Thoracic aorta (tissue), 2 donors: ENCODE measurements at regions not wholly inside any gene's neighbourhood (a gene's known extent, or its start where the extent isn't known, plus 50 kb on each side); places are given as distances from the start of the nearest gene placed in this dataset.

Experiments
- ATAC-seq: fragments of 150-250 bp; one replicate; pipeline ENCODE4 v1.8.0; 2017; ENCODE audit warnings: low read depth; ENCODE audit not compliant: insufficient number of reproducible peaks, low FRiP score
- DNase-seq: peaks from one replicate; pipeline ENCODE4 v3.0.0-alpha.2; 2020; ENCODE audit warnings: low spot score
- H3K27ac ChIP-seq, 2 donors: fragments of 200-600 bp; sonication (generic); 1 replicate in 1 of 2; 2 replicates in 1 of 2; pipeline ENCODE4 v1.5.1; 2016; ENCODE audit warnings: mild to moderate bottlenecking in 2 of 2, moderate library complexity in 2 of 2
- H3K27me3 ChIP-seq: fragments of 200-600 bp; sonication (generic); replicated peaks from 2 replicates; pipeline ENCODE4 v1.6.0; 2016; ENCODE audit warnings: mild to moderate bottlenecking; ENCODE audit not compliant: insufficient read depth
- H3K36me3 ChIP-seq: fragments of 200-600 bp; sonication (generic); one replicate; pipeline ENCODE4 v1.5.1; 2016
- H3K4me1 ChIP-seq, 2 donors: fragments of 200-600 bp; sonication (generic); 1 replicate in 1 of 2; 2 replicates in 1 of 2; pipeline versions ENCODE4 v1.5.1 to v1.6.0; 2016; ENCODE audit warnings: low read depth in 2 of 2, mild to moderate bottlenecking in 1 of 2; ENCODE audit not compliant: control insufficient read depth in 1 of 2
- H3K4me3 ChIP-seq: fragments of 200-600 bp; sonication (generic); 2 replicates; pipeline ENCODE4 v1.5.1; 2016; ENCODE audit warnings: mild to moderate bottlenecking
- H3K9me3 ChIP-seq: fragments of 200-600 bp; sonication (generic); 2 replicates; pipeline ENCODE4 v1.5.1; 2016
- CTCF ChIP-seq: fragments of 200-600 bp; sonication (generic); IDR thresholded peaks from one replicate; pipeline ENCODE4 v1.5.1; 2019; ENCODE audit warnings: antibody characterized with exemption

- no peaks in the 10 kb centered on the region for H3K4me1 ChIP-seq
- H3K27me3 ChIP-seq = no peaks in the 10 kb centered on the region
- no peak overlapping the region for H3K4me3 ChIP-seq
- DNase-seq (no peak), ATAC-seq (no peak)
- H3K36me3 ChIP-seq = no peaks in the 10 kb centered on the region
- TF ChIP-seq CTCF = no peak
- no peaks in the 10 kb centered on the region for H3K9me3 ChIP-seq
- H3K27ac ChIP-seq = no peak overlapping the region
These were observed 247.5 kb downstream of the MBNL1 start for GRCh38 chr3:152516216-152516615.

DNA sequence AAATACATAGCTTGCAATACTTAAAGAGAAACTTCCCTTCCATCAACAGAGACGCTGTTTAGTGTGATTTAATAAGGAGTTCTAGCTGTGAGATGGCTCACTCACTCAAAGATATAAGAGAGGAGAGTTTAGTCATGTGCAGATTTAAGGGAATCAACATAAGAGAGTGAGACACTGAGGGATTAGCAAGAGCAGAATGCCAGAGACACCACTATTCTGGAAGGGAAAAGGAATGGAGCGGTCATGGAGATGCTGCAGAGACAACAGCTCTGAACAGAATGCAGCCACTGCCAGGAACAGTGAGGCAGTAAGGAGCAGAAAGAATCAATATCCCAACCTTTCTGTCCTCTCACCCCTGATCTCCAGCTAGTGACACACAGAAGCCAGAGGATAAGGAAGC, 248.8 kb downstream of the MBNL1 start:
- DNase-seq (no peak), ATAC-seq (no peak)
- no peaks in the 10 kb centered on the region for H3K27me3 ChIP-seq
- H3K4me1 ChIP-seq = no peaks in the 10 kb centered on the region
- H3K4me3 ChIP-seq = no peak overlapping the region
- no peaks in the 10 kb centered on the region for H3K36me3 ChIP-seq
- H3K9me3 ChIP-seq = no peaks in the 10 kb centered on the region
- H3K27ac ChIP-seq = no peak overlapping the region
- TF ChIP-seq CTCF = no peak

DNA sequence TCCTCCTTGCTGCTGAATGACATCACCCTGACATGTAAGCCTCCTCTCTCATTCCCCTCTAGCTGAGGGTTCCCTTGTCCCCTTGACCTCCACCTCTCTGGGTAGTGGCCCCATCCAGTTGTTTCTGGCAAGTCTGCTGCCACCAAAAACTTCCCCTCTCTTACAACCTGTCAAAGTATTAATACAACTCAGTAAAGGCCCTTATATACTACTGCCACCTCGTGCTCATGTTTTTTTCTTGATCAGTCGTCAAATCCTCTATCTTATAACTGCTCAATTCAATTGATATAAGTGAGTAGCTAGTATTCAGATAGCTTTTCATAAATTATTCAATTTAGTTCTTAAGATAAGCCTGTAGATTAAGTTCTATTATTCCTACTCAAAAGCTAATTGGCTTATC, 249.6 kb downstream of the MBNL1 start:
- Histone ChIP-seq H3K36me3 (no peaks in the 10 kb centered on the region), H3K4me1 (no peaks in the 10 kb centered on the region), H3K9me3 (no peaks in the 10 kb centered on the region), H3K27me3 (no peaks in the 10 kb centered on the region), H3K4me3 (no peak overlapping the region), H3K27ac (no peak overlapping the region)
- ATAC-seq (no peak), DNase-seq (no peak)
- no peak for TF ChIP-seq CTCF

- no peaks in the 10 kb centered on the region for H3K9me3 ChIP-seq
- no peaks in the 10 kb centered on the region for H3K36me3 ChIP-seq
- peaks cover 0 to 2% of the 10 kb centered on the region in 2 donors for H3K4me1 ChIP-seq
- no peak overlapping the region for H3K4me3 ChIP-seq
- DNase-seq = no peak
- no peak for ATAC-seq
- H3K27me3 ChIP-seq = no peaks in the 10 kb centered on the region
- no peak for TF ChIP-seq CTCF
- no peak overlapping the region for H3K27ac ChIP-seq
These were observed 250.6 kb downstream of the MBNL1 start for GRCh38 chr3:152519376-152519775.

DNA sequence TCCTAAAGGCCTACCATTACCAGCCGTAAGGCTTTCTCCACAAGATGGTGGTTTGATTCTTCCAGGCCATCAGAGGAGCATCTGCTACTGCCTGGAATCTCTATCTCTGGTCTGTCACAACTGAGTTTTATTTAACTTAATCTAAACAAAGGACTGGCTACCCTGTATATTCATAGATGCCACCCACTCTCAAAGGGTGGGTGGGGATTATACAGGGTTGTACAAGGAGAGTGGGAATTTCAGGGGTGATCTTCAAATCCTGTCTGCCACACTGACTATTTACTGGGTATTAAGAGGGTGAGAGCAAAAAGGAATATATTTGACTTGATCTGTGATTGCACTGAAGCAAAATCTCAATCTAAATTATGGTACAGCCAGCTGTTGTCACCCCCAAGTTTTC, 253.3 kb downstream of the MBNL1 start:
- H3K36me3 ChIP-seq = no peaks in the 10 kb centered on the region
- TF ChIP-seq CTCF = no peak
- no peak for ATAC-seq
- H3K27me3 ChIP-seq = no peaks in the 10 kb centered on the region
- no peaks in the 10 kb centered on the region for H3K9me3 ChIP-seq
- no peak overlapping the region for H3K4me3 ChIP-seq
- H3K27ac ChIP-seq = no peak overlapping the region
- H3K4me1 ChIP-seq = peaks cover 0 to 2% of the 10 kb centered on the region in 2 donors
- no peak for DNase-seq
